ENCODE measurements at regions not wholly inside any gene's neighbourhood (a gene's known extent, or its start where the extent isn't known, plus 50 kb on each side); places are given as distances from the start of the nearest gene placed in this dataset.

DNA sequence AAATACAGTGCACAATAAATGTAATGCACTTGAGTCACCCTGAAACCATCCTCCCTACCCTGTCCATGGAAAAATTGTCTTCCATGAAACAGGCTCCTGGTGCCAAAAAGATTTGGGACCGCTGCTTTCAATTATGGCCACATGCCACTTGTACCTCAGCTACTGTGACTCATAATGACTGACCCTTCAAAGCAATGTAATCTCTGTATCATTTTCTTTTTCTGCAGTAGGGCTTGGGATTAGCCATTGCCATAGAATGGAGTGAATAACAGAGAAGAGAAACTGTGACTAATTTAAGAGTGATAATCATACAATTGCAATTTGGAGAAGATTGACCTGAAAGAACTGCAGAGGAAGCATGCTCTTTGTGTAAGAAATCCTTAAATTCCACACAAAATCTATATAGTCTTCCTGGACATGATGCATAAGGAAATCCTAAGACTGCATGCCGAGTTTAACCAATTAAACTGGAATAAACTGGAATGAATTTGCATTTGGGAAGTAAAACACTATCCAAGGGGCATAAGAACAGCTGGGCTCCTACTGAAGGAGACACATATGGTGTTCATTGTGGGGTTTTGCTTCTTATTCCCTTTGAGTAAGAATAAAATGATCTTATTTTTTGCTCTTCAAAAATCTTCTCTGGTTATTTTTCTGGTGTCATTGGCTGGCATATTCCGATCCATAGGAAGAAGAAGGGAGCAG, 59.5 kb upstream of the SLC7A1 start:
- peak; percentile 51 for DNase-seq (ENCODE audit: low spot score)

GRCh38 chr13:29654384-29654783, 58.9 kb upstream of the SLC7A1 start:
- DNase-seq (ENCODE audit: low spot score) = no peak

- DNase-seq (ENCODE audit: low spot score) = no peak
Observed at GRCh38 chr13:29648760-29649159, 53.3 kb upstream of the SLC7A1 start.
